H9 (cell line): ENCODE measurements at regions not wholly inside any gene's neighbourhood (a gene's known extent, or its start where the extent isn't known, plus 50 kb on each side); places are given as distances from the start of the nearest gene placed in this dataset.

Source experiments
- DNase-seq: peaks from one replicate; pipeline ENCODE4 v3.0.0-alpha.2; 2017
- H2AFZ ChIP-seq: one replicate; pipeline ENCODE4 v1.6.1; 2013; ENCODE audit warnings: mild to moderate bottlenecking, low read length, control low read depth, moderate library complexity
- H2AK5ac ChIP-seq: 2 replicates; pipeline ENCODE4 v1.6.1; 2013; ENCODE audit warnings: low read length, control low read depth, mixed read lengths; ENCODE audit not compliant: insufficient read length
- H2BK120ac ChIP-seq: one replicate; pipeline ENCODE4 v1.6.1; 2013; ENCODE audit warnings: low read depth, mild to moderate bottlenecking, low read length, control low read depth, inconsistent platforms; ENCODE audit not compliant: poor library complexity, severe bottlenecking
- H2BK12ac ChIP-seq: 2 replicates; pipeline ENCODE4 v1.6.1; 2013; ENCODE audit warnings: low read length, control low read depth, mixed read lengths, low read depth; ENCODE audit not compliant: insufficient read length
- H2BK15ac ChIP-seq: 2 replicates; pipeline ENCODE4 v1.6.1; 2013; ENCODE audit warnings: low read depth, low read length, control low read depth
- H2BK20ac ChIP-seq: one replicate; pipeline ENCODE4 v1.6.1; 2013; ENCODE audit warnings: low read depth, mild to moderate bottlenecking, low read length, control low read depth, inconsistent platforms; ENCODE audit not compliant: poor library complexity, severe bottlenecking
- H2BK5ac ChIP-seq: 2 replicates; pipeline ENCODE4 v1.6.1; 2013; ENCODE audit warnings: low read length, control low read depth, mixed read lengths; ENCODE audit not compliant: insufficient read length
- H3K14ac ChIP-seq: 2 replicates; pipeline ENCODE4 v1.6.1; 2013; ENCODE audit warnings: low read length, control low read depth; ENCODE audit not compliant: insufficient read depth
- H3K18ac ChIP-seq: 2 replicates; pipeline ENCODE4 v1.6.1; 2013; ENCODE audit warnings: low read depth, mild to moderate bottlenecking, mixed read lengths, low read length, control low read depth; ENCODE audit not compliant: insufficient read length
- H3K23ac ChIP-seq: 2 replicates; pipeline ENCODE4 v1.6.1; 2013; ENCODE audit warnings: low read length, control low read depth, mixed read lengths, low read depth; ENCODE audit not compliant: insufficient read length
- H3K23me2 ChIP-seq: 2 replicates; pipeline ENCODE4 v1.6.1; 2013; ENCODE audit warnings: low read depth, mild to moderate bottlenecking, mixed read lengths, low read length, control low read depth; ENCODE audit not compliant: insufficient read length, poor library complexity, severe bottlenecking
- H3K27ac ChIP-seq: 2 replicates; pipeline ENCODE4 v1.5.1; 2013; ENCODE audit warnings: low read length, control low read depth, mixed read lengths, low read depth; ENCODE audit not compliant: insufficient read length
- H3K27me3 ChIP-seq: 2 replicates; pipeline ENCODE4 v1.6.1; 2013; ENCODE audit warnings: low read length, control low read depth, inconsistent platforms; ENCODE audit not compliant: insufficient read depth
- H3K4ac ChIP-seq: 2 replicates; pipeline ENCODE4 v1.6.1; 2013; ENCODE audit warnings: low read depth, mild to moderate bottlenecking, control low read depth, inconsistent platforms, low read length, moderate library complexity
- H3K4me1 ChIP-seq: 2 replicates; pipeline ENCODE4 v1.6.1; 2013; ENCODE audit warnings: low read length, control low read depth, inconsistent platforms; ENCODE audit not compliant: insufficient read depth
- H3K4me2 ChIP-seq: 2 replicates; pipeline ENCODE4 v1.6.1; 2013; ENCODE audit warnings: low read length, control low read depth, mixed read lengths; ENCODE audit not compliant: insufficient read length, insufficient read depth
- H3K56ac ChIP-seq: 2 replicates; pipeline ENCODE4 v1.6.1; 2013; ENCODE audit warnings: low read depth, mild to moderate bottlenecking, mixed read lengths, low read length, control low read depth; ENCODE audit not compliant: insufficient read length
- H3K79me1 ChIP-seq: 2 replicates; pipeline ENCODE4 v1.6.1; 2013; ENCODE audit warnings: low read depth, mild to moderate bottlenecking, moderate library complexity, low read length, control low read depth, inconsistent platforms; ENCODE audit not compliant: insufficient read depth, poor library complexity, severe bottlenecking
- H3K79me2 ChIP-seq: 2 replicates; pipeline ENCODE4 v1.6.1; 2013; ENCODE audit warnings: low read length, control low read depth, inconsistent platforms; ENCODE audit not compliant: insufficient read depth
- H3K9ac ChIP-seq: 2 replicates; pipeline ENCODE4 v1.6.1; 2013; ENCODE audit warnings: low read length, control low read depth, mixed read lengths; ENCODE audit not compliant: insufficient read length; ENCODE audit errors: extremely low read depth
- H3K9me3 ChIP-seq: one replicate; pipeline ENCODE4 v1.6.1; 2013; ENCODE audit warnings: low read depth, low read length, inconsistent platforms; ENCODE audit not compliant: control insufficient read depth
- H3T11ph ChIP-seq: one replicate; pipeline ENCODE4 v1.6.1; 2013; ENCODE audit warnings: mild to moderate bottlenecking, low read length, control low read depth, inconsistent platforms
- H4K20me1 ChIP-seq: one replicate; pipeline ENCODE4 v1.6.1; 2013; ENCODE audit not compliant: control insufficient read depth, insufficient read length, insufficient read depth
- H4K5ac ChIP-seq: 2 replicates; pipeline ENCODE4 v1.6.1; 2013; ENCODE audit warnings: low read depth, mild to moderate bottlenecking, mixed read lengths, low read length, control low read depth; ENCODE audit not compliant: insufficient read length
- H4K8ac ChIP-seq: replicated peaks from 2 replicates; pipeline ENCODE4 v1.6.1; 2013; ENCODE audit warnings: low read length, control low read depth, mixed read lengths, low read depth; ENCODE audit not compliant: insufficient read length
- H4K91ac ChIP-seq: 2 replicates; pipeline ENCODE4 v1.6.1; 2013; ENCODE audit warnings: low read depth, mild to moderate bottlenecking, moderate library complexity, mixed read lengths, low read length, control low read depth; ENCODE audit not compliant: insufficient read length
- H3K27ac Mint-ChIP-seq, 3 experiments: 2 replicates in 2 of 3; 3 replicates in 1 of 3; pipeline ENCODE4 v1.8.0; 2020 to 2021; ENCODE audit warnings: mixed read lengths in 3 of 3, mild to moderate bottlenecking in 1 of 3, moderate library complexity in 1 of 3
- H3K27me3 Mint-ChIP-seq: 2 replicates; pipeline ENCODE4 v1.8.0; 2021; ENCODE audit warnings: low read depth, mild to moderate bottlenecking, moderate library complexity, mixed read lengths
- H3K36me3 Mint-ChIP-seq, 3 experiments: 2 replicates in 2 of 3; 3 replicates in 1 of 3; pipeline ENCODE4 v1.8.0; 2020 to 2021; ENCODE audit warnings: low read depth in 3 of 3, mixed read lengths in 3 of 3; ENCODE audit not compliant: insufficient read depth in 1 of 3
- H3K4me1 Mint-ChIP-seq, 2 experiments: 2 replicates each; pipeline ENCODE4 v1.8.0; 2020; ENCODE audit warnings: mixed read lengths in 2 of 2
- H3K4me3 Mint-ChIP-seq, 2 experiments: 2 replicates in 1 of 2; 3 replicates in 1 of 2; pipeline ENCODE4 v1.8.0; 2020 to 2021; ENCODE audit warnings: mild to moderate bottlenecking in 2 of 2, mixed read lengths in 2 of 2, moderate library complexity in 1 of 2
- H3K9me3 Mint-ChIP-seq, 2 experiments: 2 replicates in 1 of 2; 3 replicates in 1 of 2; pipeline ENCODE4 v1.8.0; 2020; ENCODE audit warnings: mild to moderate bottlenecking in 2 of 2, mixed read lengths in 2 of 2, moderate library complexity in 1 of 2
- CTCF ChIP-seq: fragments of 200-600 bp; sonication (generic); conservative IDR thresholded peaks from 3 replicates; pipeline ENCODE4 v1.8.0; 2021; ENCODE audit warnings: antibody characterized with exemption, mild to moderate bottlenecking
- WGBS: extraction: QIAGEN DNeasy Blood & Tissue Kit; methylation state at CpG from one replicate; pipeline ENCODE4 v1.1.7; 2013; ENCODE audit warnings: missing lambda C conversion rate, low lambda C conversion rate, mixed read lengths; ENCODE audit not compliant: insufficient read length; ENCODE audit errors: extremely low coverage; 5-methylcytosine and 5-hydroxymethylcytosine counted together

- Histone ChIP-seq H3K56ac (no peak overlapping the region), H3K18ac (no peak overlapping the region), H3K14ac (no peak overlapping the region), H3K9me3 (no peaks in the 10 kb centered on the region), H4K20me1 (no peaks in the 10 kb centered on the region), H2BK12ac (no peak overlapping the region), H3K79me2 (no peaks in the 10 kb centered on the region), H2AFZ (no peak overlapping the region), H4K5ac (no peak overlapping the region), H4K91ac (no peak overlapping the region), H3K4me2 (peak overlapping the region; percentile 68), H2BK120ac (no peak overlapping the region), H3K23me2 (peaks cover 16% of the 10 kb centered on the region), H2AK5ac (no peak overlapping the region), H3K9ac (no peak overlapping the region), H3K27me3 (no peaks in the 10 kb centered on the region; the same call in 1 of the 2 replicates), H3K4me1 (no peaks in the 10 kb centered on the region), H4K8ac (no peak overlapping the region), H3K27ac (no peak overlapping the region), H2BK15ac (no peak overlapping the region), H3T11ph (no peak overlapping the region), H2BK20ac (no peak overlapping the region), H2BK5ac (no peak overlapping the region), H3K79me1 (no peaks in the 10 kb centered on the region), H3K23ac (no peak overlapping the region), H3K4ac (no peak overlapping the region)
- Mint-ChIP-seq H3K4me3 (peak overlapping the region; percentile 95 to 97), H3K4me1 (peaks cover 12 to 17% of the 10 kb centered on the region in 2 experiments), H3K27me3 (peaks cover 17% of the 10 kb centered on the region), H3K27ac (no peak overlapping the region), H3K9me3 (no peaks in the 10 kb centered on the region), H3K36me3 (no peaks in the 10 kb centered on the region; a peak in 1 of 7 replicates)
- peak; percentile 50 for DNase-seq
- WGBS, result no CpG with 5 or more reads among the region's 10 CpGs
- peak; percentile 22; the same call in 1 of the 3 replicates for TF ChIP-seq CTCF
Observed at GRCh38 chr15:62392376-62392775, 227.3 kb upstream of the C2CD4B start.
